Endothelial cell of umbilical vein (primary cell): ENCODE measurements at regions not wholly inside any gene's neighbourhood (a gene's known extent, or its start where the extent isn't known, plus 50 kb on each side); places are given as distances from the start of the nearest gene placed in this dataset.

Experiments used
- BruUV-seq: library from RNA; stranded (reverse); fragments of 400-500 nt; replicated peaks from 2 replicates; lab custom pipeline; 2021; lab: Mats Ljungman, UMichigan
- CTCF ChIA-PET: fragments of 300-600, 350-600 bp; sonication (Branson Sonifier 250); formaldehyde crosslinking; loops from one replicate; lab custom pipeline; 2021; ENCODE audit warnings: antibody characterized with exemption, inconsistent platforms; lab: Charles Lee
- POLR2A ChIA-PET: fragments of 300-600, 350-600 bp; sonication (Branson Sonifier 250); formaldehyde crosslinking; loops from one replicate; lab custom pipeline; 2021; ENCODE audit warnings: antibody characterized with exemption, inconsistent platforms; lab: Charles Lee
- DNase-seq: peaks from one replicate; pipeline ENCODE4 v3.0.0-alpha.2; 2011; ENCODE audit warnings: low read depth, low spot score
- FAIRE-seq: peaks from 2 replicates; lab custom pipeline; 2011; peaks lifted over from hg19 to GRCh38; lab: Jason Lieb, UNC
- H2AFZ ChIP-seq: 2 replicates; pipeline ENCODE4 v1.6.0; 2012; ENCODE audit warnings: low read depth, low read length, control low read depth, inconsistent platforms
- H3K27ac ChIP-seq: 2 replicates; pipeline ENCODE4 v1.5.1; 2011; ENCODE audit warnings: low read depth, mild to moderate bottlenecking, control low read depth, low read length, moderate library complexity; ENCODE audit not compliant: insufficient read depth
- H3K27me3 ChIP-seq, 2 experiments: 2 replicates each; pipeline versions ENCODE4 v1.6.0 to v1.6.1; 2011; ENCODE audit warnings: low read length in 2 of 2, mixed read lengths in 1 of 2; ENCODE audit not compliant: control insufficient read depth in 2 of 2, insufficient read depth in 2 of 2
- H3K36me3 ChIP-seq, 2 experiments: 2 replicates in 1 of 2; 3 replicates in 1 of 2; pipeline ENCODE4 v1.5.1; 2011; ENCODE audit warnings: low read length in 2 of 2, mild to moderate bottlenecking in 1 of 2, moderate library complexity in 1 of 2; ENCODE audit not compliant: control insufficient read depth in 2 of 2, insufficient read depth in 2 of 2; ENCODE audit errors: extremely low read depth in 1 of 2
- H3K4me1 ChIP-seq: 3 replicates; pipeline ENCODE4 v1.5.1; 2011; ENCODE audit warnings: mild to moderate bottlenecking, low read length; ENCODE audit not compliant: control insufficient read depth, insufficient read depth; ENCODE audit errors: extremely low read depth
- H3K4me2 ChIP-seq: 2 replicates; pipeline ENCODE4 v1.6.1; 2011; ENCODE audit warnings: low read length, control low read depth, mixed read lengths; ENCODE audit not compliant: insufficient read depth
- H3K4me3 ChIP-seq, 3 experiments: fragments of 200-600 bp in 1 of 3; sonication (generic), shearing (Covaris generic) in 1 of 3; replicated peaks in 1 of 3; 2 replicates each; pipeline ENCODE4 v1.5.1; 2011 to 2016; ENCODE audit warnings: control low read depth in 3 of 3, low read length in 3 of 3, mild to moderate bottlenecking in 2 of 3, inconsistent platforms in 1 of 3, low read depth in 1 of 3, moderate library complexity in 1 of 3; ENCODE audit not compliant: insufficient read depth in 1 of 3
- H3K79me2 ChIP-seq: 2 replicates; pipeline ENCODE4 v1.6.0; 2012; ENCODE audit warnings: low read length, inconsistent platforms; ENCODE audit not compliant: control insufficient read depth, insufficient read depth
- H3K9ac ChIP-seq: replicated peaks from 2 replicates; pipeline ENCODE3; 2011; ENCODE audit warnings: low read length, control low read depth; ENCODE audit not compliant: insufficient read depth; ENCODE audit errors: extremely low read depth
- H3K9me1 ChIP-seq: replicated peaks from 3 replicates; pipeline ENCODE4 v1.6.0; 2011; ENCODE audit warnings: mild to moderate bottlenecking, low read length; ENCODE audit not compliant: control insufficient read depth, insufficient read depth; ENCODE audit errors: extremely low read depth
- H3K9me3 ChIP-seq: replicated peaks from 2 replicates; pipeline ENCODE4 v1.5.1; 2012; ENCODE audit warnings: low read length, inconsistent platforms; ENCODE audit not compliant: control insufficient read depth, insufficient read depth
- H4K20me1 ChIP-seq: replicated peaks from 2 replicates; pipeline ENCODE3; 2011; ENCODE audit warnings: mild to moderate bottlenecking, low read length; ENCODE audit not compliant: control insufficient read depth, insufficient read depth; ENCODE audit errors: extremely low read depth
- CTCF ChIP-seq, 2 donors: IDR thresholded peaks; 1 replicate in 1 of 2; 2 replicates in 1 of 2; pipeline ENCODE4 v1.5.1; 2011; ENCODE audit warnings: low read length in 2 of 2, mild to moderate bottlenecking in 2 of 2, moderate library complexity in 2 of 2, control low read depth in 1 of 2, inconsistent platforms in 1 of 2, low read depth in 1 of 2; ENCODE audit not compliant: insufficient read depth in 1 of 2; ENCODE audit errors: extremely low read depth in 1 of 2
- EZH2 ChIP-seq: IDR thresholded peaks from 2 replicates; pipeline ENCODE4 v1.6.1; 2012; ENCODE audit warnings: borderline replicate concordance, low read depth, mild to moderate bottlenecking, moderate library complexity, low read length, inconsistent platforms; ENCODE audit not compliant: severe bottlenecking
- FOS ChIP-seq: IDR thresholded peaks from 2 replicates; pipeline ENCODE4 v1.6.1; 2011; ENCODE audit warnings: mild to moderate bottlenecking, low read length, moderate library complexity, borderline replicate concordance; ENCODE audit not compliant: insufficient read depth
- GATA2 ChIP-seq: IDR thresholded peaks from 2 replicates; pipeline ENCODE4 v1.7.0; 2011; ENCODE audit warnings: low read depth, mild to moderate bottlenecking, moderate library complexity, mixed read lengths, low read length; ENCODE audit not compliant: insufficient read length, insufficient read depth
- JUN ChIP-seq: IDR thresholded peaks from 2 replicates; pipeline ENCODE4 v1.6.1; 2011; ENCODE audit warnings: borderline replicate concordance, low read depth; ENCODE audit not compliant: insufficient read length, insufficient read depth
- MAX ChIP-seq: IDR thresholded peaks from 2 replicates; pipeline ENCODE4 v1.6.1; 2011; ENCODE audit not compliant: insufficient read depth, insufficient read length
- POLR2A ChIP-seq: IDR thresholded peaks from 2 replicates; pipeline ENCODE4 v1.6.1; 2012; ENCODE audit warnings: low read depth, mild to moderate bottlenecking, control low read depth, low read length
- POLR2AphosphoS5 ChIP-seq: IDR thresholded peaks from 2 replicates; pipeline ENCODE4 v1.6.1; 2012; ENCODE audit warnings: low read depth, mild to moderate bottlenecking, control low read depth, low read length, moderate library complexity; ENCODE audit not compliant: insufficient read depth
- dilution Hi-C: fragments of 300-500 bp; cut with MboI; formaldehyde crosslinking; loops from one replicate; pipeline ENCODE4 v1.15.0; 2019; ENCODE audit warnings: low sequenced_read_pairs; ENCODE audit not compliant: extremely low pct_ligation_motif_present
- intact Hi-C: fragments of 100-400 bp; cut with micrococcal nuclease; formaldehyde crosslinking; loops from one replicate; pipeline ENCODE4 v1.10.0; 2022

GRCh38 chr2:146370826-146371225, 1474.0 kb upstream of the ACVR2A start:
- H3K27ac ChIP-seq = no peak overlapping the region
- no peaks in the 10 kb centered on the region for H3K36me3 ChIP-seq
- no peak for DNase-seq
- no TSS peak for BruUV-seq
- H3K9me3 ChIP-seq = no peaks in the 10 kb centered on the region
- no peaks in the 10 kb centered on the region for H3K79me2 ChIP-seq
- CTCF ChIA-PET = no interaction called here
- no peaks in the 10 kb centered on the region for H3K9me1 ChIP-seq
- no peak for FAIRE-seq
- dilution Hi-C loops = no loop called here
- no peak overlapping the region for H2AFZ ChIP-seq
- intact Hi-C loops = no loop called here
- POLR2A ChIA-PET = no interaction called here
- no peak for TF ChIP-seq POLR2AphosphoS5
- no peak for TF ChIP-seq EZH2
- no peak for TF ChIP-seq POLR2A
- no peak for TF ChIP-seq CTCF (IDR thresholded peaks at IDR 0.05; ENCODE audit: extremely low read depth in 1 of 2, insufficient read depth in 1 of 2, low read depth in 1 of 2, low read length in 2 of 2)
- no peak for TF ChIP-seq MAX
- TF ChIP-seq GATA2 = no peak
- no peak for TF ChIP-seq JUN
- TF ChIP-seq FOS = no peak
- no peak overlapping the region for H3K9ac ChIP-seq
- no peaks in the 10 kb centered on the region for H4K20me1 ChIP-seq
- H3K4me2 ChIP-seq = no peak overlapping the region
- no peaks in the 10 kb centered on the region for H3K27me3 ChIP-seq
- no peak overlapping the region for H3K4me3 ChIP-seq
- H3K4me1 ChIP-seq = no peaks in the 10 kb centered on the region
